WERI-Rb-1 (cell line): ENCODE measurements at regions not wholly inside any gene's neighbourhood (a gene's known extent, or its start where the extent isn't known, plus 50 kb on each side); places are given as distances from the start of the nearest gene placed in this dataset.

ENCODE experiments used
- DNase-seq: peaks from one replicate; pipeline ENCODE4 v3.0.0-alpha.2; 2020
- H3K27ac ChIP-seq: fragments of 250-450 bp; sonication (Bioruptor Pico); 2 replicates; pipeline ENCODE4 v1.5.1; 2020; ENCODE audit warnings: mild to moderate bottlenecking, moderate library complexity
- H3K27me3 ChIP-seq: fragments of 250-450 bp; sonication (Bioruptor Pico); 2 replicates; pipeline ENCODE4 v1.5.1; 2021; ENCODE audit warnings: mild to moderate bottlenecking, low read depth, moderate library complexity; ENCODE audit not compliant: insufficient read depth, severe bottlenecking
- H3K36me3 ChIP-seq: fragments of 250-450 bp; sonication (Bioruptor Pico); 2 replicates; pipeline ENCODE4 v1.5.1; 2020; ENCODE audit warnings: mild to moderate bottlenecking, moderate library complexity
- H3K4me3 ChIP-seq: 2 replicates; pipeline ENCODE4 v1.5.1; 2011; ENCODE audit warnings: low read depth, mild to moderate bottlenecking, control low read depth, low read length
- H3K9me3 ChIP-seq: fragments of 250-450 bp; sonication (Bioruptor Pico); 2 replicates; pipeline ENCODE4 v1.5.1; 2021; ENCODE audit warnings: mild to moderate bottlenecking, moderate library complexity; ENCODE audit not compliant: severe bottlenecking
- CTCF ChIP-seq: IDR thresholded peaks from 2 replicates; pipeline ENCODE4 v1.5.1; 2011; ENCODE audit warnings: low read depth, mild to moderate bottlenecking, control low read depth, inconsistent platforms, low read length

GRCh38 chr10:21230219-21230618 lies 295.3 kb downstream of the SKIDA1 start:
- DNase-seq: no peak
- H3K27me3 ChIP-seq: no peaks in the 10 kb centered on the region
- TF ChIP-seq CTCF: no peak
- H3K4me3 ChIP-seq: no peak overlapping the region
- H3K36me3 ChIP-seq: no peaks in the 10 kb centered on the region
- H3K9me3 ChIP-seq: no peaks in the 10 kb centered on the region
- no peak overlapping the region for H3K27ac ChIP-seq

GRCh38 chr10:21217748-21218367 lies 307.6 kb downstream of the SKIDA1 start:
- no peaks in the 10 kb centered on the region for H3K27me3 ChIP-seq
- H3K36me3 ChIP-seq: no peaks in the 10 kb centered on the region
- no peak overlapping the region for H3K4me3 ChIP-seq
- no peak for DNase-seq
- no peaks in the 10 kb centered on the region for H3K9me3 ChIP-seq
- no peak overlapping the region for H3K27ac ChIP-seq
- no peak for TF ChIP-seq CTCF

GRCh38 chr10:21217107-21217506 lies 308.4 kb downstream of the SKIDA1 start:
- H3K4me3 ChIP-seq: no peak overlapping the region
- no peak overlapping the region for H3K27ac ChIP-seq

GRCh38 chr10:21214329-21214728 lies 311.2 kb downstream of the SKIDA1 start:
- no peak overlapping the region for H3K4me3 ChIP-seq
- no peak for TF ChIP-seq CTCF
- no peaks in the 10 kb centered on the region for H3K9me3 ChIP-seq
- H3K27me3 ChIP-seq: no peaks in the 10 kb centered on the region
- H3K36me3 ChIP-seq: no peaks in the 10 kb centered on the region
- no peak for DNase-seq
- no peak overlapping the region for H3K27ac ChIP-seq

More at GRCh38 chr10:21217107-21217506, 308.4 kb downstream of the SKIDA1 start:
- DNase-seq: no peak
- no peak for TF ChIP-seq CTCF
- Histone ChIP-seq H3K9me3 (no peaks in the 10 kb centered on the region), H3K36me3 (no peaks in the 10 kb centered on the region), H3K27me3 (no peaks in the 10 kb centered on the region)

- Histone ChIP-seq H3K4me3 (no peak overlapping the region), H3K36me3 (no peaks in the 10 kb centered on the region), H3K27me3 (no peaks in the 10 kb centered on the region), H3K9me3 (no peaks in the 10 kb centered on the region), H3K27ac (no peak overlapping the region)
- TF ChIP-seq CTCF: no peak
- no peak for DNase-seq
These were observed 312.1 kb downstream of the SKIDA1 start for GRCh38 chr10:21213381-21213780.

- H3K36me3 ChIP-seq: no peaks in the 10 kb centered on the region
- no peaks in the 10 kb centered on the region for H3K27me3 ChIP-seq
- H3K4me3 ChIP-seq: no peak overlapping the region
- no peaks in the 10 kb centered on the region for H3K9me3 ChIP-seq
- no peak overlapping the region for H3K27ac ChIP-seq
- DNase-seq: no peak
- no peak for TF ChIP-seq CTCF
These were observed 312.6 kb downstream of the SKIDA1 start for GRCh38 chr10:21212912-21213311.
